ENCODE measurements at regions not wholly inside any gene's neighbourhood (a gene's known extent, or its start where the extent isn't known, plus 50 kb on each side); places are given as distances from the start of the nearest gene placed in this dataset.
A peak's percentile ranks its signal among the peaks of the same experiment; 100 is the strongest.

- Mint-ChIP-seq H3K27me3 (ENCODE audit: low read depth) (no peaks in the 10 kb centered on the region), H3K27ac (ENCODE audit: unreplicated experiment) (no peak overlapping the region), H3K9me3 (ENCODE audit: low read depth) (peaks cover 6% of the 10 kb centered on the region), H3K36me3 (ENCODE audit: low read depth) (no peaks in the 10 kb centered on the region), H3K4me1 (ENCODE audit: low read depth) (peaks cover 31% of the 10 kb centered on the region), H3K4me3 (ENCODE audit: unreplicated experiment) (no peak overlapping the region)
- no peak for DNase-seq (ENCODE audit: low spot score)
- no peak for TF ChIP-seq CTCF (IDR thresholded peaks at IDR 0.05)
Observed at GRCh38 chr3:28949580-28949979, 331.3 kb upstream of the RBMS3 start.

- Mint-ChIP-seq H3K4me3 (ENCODE audit: unreplicated experiment) (no peak overlapping the region), H3K27me3 (ENCODE audit: low read depth) (no peaks in the 10 kb centered on the region), H3K27ac (ENCODE audit: unreplicated experiment) (no peak overlapping the region), H3K9me3 (ENCODE audit: low read depth) (peaks cover 7% of the 10 kb centered on the region), H3K36me3 (ENCODE audit: low read depth) (no peaks in the 10 kb centered on the region), H3K4me1 (ENCODE audit: low read depth) (peaks cover 31% of the 10 kb centered on the region)
- no peak for DNase-seq (ENCODE audit: low spot score)
- no peak for TF ChIP-seq CTCF (IDR thresholded peaks at IDR 0.05)
Observed at GRCh38 chr3:28950614-28951013, 330.3 kb upstream of the RBMS3 start.

GRCh38 chr3:28951772-28952556 lies 328.9 kb upstream of the RBMS3 start:
- H3K9me3 Mint-ChIP-seq (ENCODE audit: low read depth) = peaks cover 9% of the 10 kb centered on the region
- TF ChIP-seq CTCF (IDR thresholded peaks at IDR 0.05) = peak; percentile 36
- H3K27me3 Mint-ChIP-seq (ENCODE audit: low read depth) = no peaks in the 10 kb centered on the region
- no peak overlapping the region for H3K4me3 Mint-ChIP-seq (ENCODE audit: unreplicated experiment)
- H3K36me3 Mint-ChIP-seq (ENCODE audit: low read depth) = no peaks in the 10 kb centered on the region
- peaks cover 27% of the 10 kb centered on the region for H3K4me1 Mint-ChIP-seq (ENCODE audit: low read depth)
- H3K27ac Mint-ChIP-seq (ENCODE audit: unreplicated experiment) = peak overlapping the region; percentile 67
- DNase-seq (ENCODE audit: low spot score) = no peak

GRCh38 chr3:28958656-28959055 lies 322.2 kb upstream of the RBMS3 start:
- peak; percentile 72 for DNase-seq (ENCODE audit: low spot score)
- Mint-ChIP-seq H3K27me3 (ENCODE audit: low read depth) (no peaks in the 10 kb centered on the region), H3K4me3 (ENCODE audit: unreplicated experiment) (no peak overlapping the region), H3K9me3 (ENCODE audit: low read depth) (peaks cover 18% of the 10 kb centered on the region), H3K36me3 (ENCODE audit: low read depth) (peaks cover 4% of the 10 kb centered on the region), H3K4me1 (ENCODE audit: low read depth) (no peaks in the 10 kb centered on the region), H3K27ac (ENCODE audit: unreplicated experiment) (no peak overlapping the region)
- TF ChIP-seq CTCF (IDR thresholded peaks at IDR 0.05) = no peak

- no peaks in the 10 kb centered on the region for H3K27me3 Mint-ChIP-seq (ENCODE audit: low read depth)
- no peak for TF ChIP-seq CTCF (IDR thresholded peaks at IDR 0.05)
- H3K36me3 Mint-ChIP-seq (ENCODE audit: low read depth) = peaks cover 11% of the 10 kb centered on the region
- peaks cover 31% of the 10 kb centered on the region for H3K4me1 Mint-ChIP-seq (ENCODE audit: low read depth)
- no peak overlapping the region for H3K4me3 Mint-ChIP-seq (ENCODE audit: unreplicated experiment)
- no peak for DNase-seq (ENCODE audit: low spot score)
- H3K9me3 Mint-ChIP-seq (ENCODE audit: low read depth) = peaks cover 29% of the 10 kb centered on the region
- peak overlapping the region; percentile 71 for H3K27ac Mint-ChIP-seq (ENCODE audit: unreplicated experiment)
Observed at GRCh38 chr3:28971156-28971555, 309.7 kb upstream of the RBMS3 start.

All from chondrocyte (in vitro differentiated cells).